ENCODE measurements at regions not wholly inside any gene's neighbourhood (a gene's known extent, or its start where the extent isn't known, plus 50 kb on each side); places are given as distances from the start of the nearest gene placed in this dataset.

DNA sequence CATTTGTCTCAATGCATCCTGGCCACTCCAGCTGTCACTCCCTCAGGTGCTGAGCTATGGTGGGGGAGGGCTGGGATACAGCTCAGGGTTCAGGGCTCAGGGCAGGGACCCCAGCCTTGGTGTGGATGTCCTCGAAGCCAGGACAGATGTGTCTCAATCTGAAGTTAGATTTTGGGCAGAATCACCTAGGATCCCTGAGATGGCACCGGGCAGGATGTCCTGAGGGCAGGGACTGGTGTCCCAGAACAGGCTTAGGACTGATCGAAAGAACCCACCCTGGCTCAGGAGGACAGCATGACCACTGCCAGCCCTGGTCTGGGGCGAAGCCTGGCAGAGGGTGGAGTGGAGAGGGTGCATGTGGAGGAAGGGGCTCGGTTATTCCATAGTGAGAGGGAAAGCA, 96.8 kb upstream of the THY1 start:
- no peak for DNase-seq
- H3K9me3 ChIP-seq (ENCODE audit: control insufficient read depth in 1 of 2, insufficient read depth in 1 of 2, low read length in 2 of 2), result peaks cover 0 to 4% of the 10 kb centered on the region in 2 experiments
- H3K36me3 ChIP-seq (ENCODE audit: insufficient read depth, low read length), result no peaks in the 10 kb centered on the region
- intact Hi-C loops (cut with DNase I, micrococcal nuclease), result no loop called here
- Mint-ChIP-seq H3K27ac (no peak overlapping the region), H3K4me3 (no peak overlapping the region), H3K9me3 (no peaks in the 10 kb centered on the region), H3K4me1 (ENCODE audit: low read depth) (no peaks in the 10 kb centered on the region), H3K27me3 (peaks cover 6% of the 10 kb centered on the region), H3K36me3 (ENCODE audit: low read depth) (no peaks in the 10 kb centered on the region)
- H3K4me1 ChIP-seq (ENCODE audit: insufficient read depth, low read length), result no peaks in the 10 kb centered on the region
- CTCF ChIA-PET, result no interaction called here
- no peak overlapping the region for H3K4me3 ChIP-seq (ENCODE audit: low read length)
- H3K27me3 ChIP-seq (ENCODE audit: control insufficient read depth in 1 of 2, insufficient read depth in 2 of 2, low read length in 2 of 2), result peaks cover 5 to 6% of the 10 kb centered on the region in 2 experiments
- POLR2A ChIA-PET, result no interaction called here
- TF ChIP-seq, protein P1, sequence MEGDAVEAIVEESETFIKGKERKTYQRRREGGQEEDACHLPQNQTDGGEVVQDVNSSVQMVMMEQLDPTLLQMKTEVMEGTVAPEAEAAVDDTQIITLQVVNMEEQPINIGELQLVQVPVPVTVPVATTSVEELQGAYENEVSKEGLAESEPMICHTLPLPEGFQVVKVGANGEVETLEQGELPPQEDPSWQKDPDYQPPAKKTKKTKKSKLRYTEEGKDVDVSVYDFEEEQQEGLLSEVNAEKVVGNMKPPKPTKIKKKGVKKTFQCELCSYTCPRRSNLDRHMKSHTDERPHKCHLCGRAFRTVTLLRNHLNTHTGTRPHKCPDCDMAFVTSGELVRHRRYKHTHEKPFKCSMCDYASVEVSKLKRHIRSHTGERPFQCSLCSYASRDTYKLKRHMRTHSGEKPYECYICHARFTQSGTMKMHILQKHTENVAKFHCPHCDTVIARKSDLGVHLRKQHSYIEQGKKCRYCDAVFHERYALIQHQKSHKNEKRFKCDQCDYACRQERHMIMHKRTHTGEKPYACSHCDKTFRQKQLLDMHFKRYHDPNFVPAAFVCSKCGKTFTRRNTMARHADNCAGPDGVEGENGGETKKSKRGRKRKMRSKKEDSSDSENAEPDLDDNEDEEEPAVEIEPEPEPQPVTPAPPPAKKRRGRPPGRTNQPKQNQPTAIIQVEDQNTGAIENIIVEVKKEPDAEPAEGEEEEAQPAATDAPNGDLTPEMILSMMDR (IDR thresholded peaks at IDR 0.05), result no peak
- ATAC-seq (ENCODE audit: poor library complexity), result no peak
- H3K27ac ChIP-seq (ENCODE audit: low read depth in 1 of 2, low read length in 2 of 2), result no peak overlapping the region

DNA sequence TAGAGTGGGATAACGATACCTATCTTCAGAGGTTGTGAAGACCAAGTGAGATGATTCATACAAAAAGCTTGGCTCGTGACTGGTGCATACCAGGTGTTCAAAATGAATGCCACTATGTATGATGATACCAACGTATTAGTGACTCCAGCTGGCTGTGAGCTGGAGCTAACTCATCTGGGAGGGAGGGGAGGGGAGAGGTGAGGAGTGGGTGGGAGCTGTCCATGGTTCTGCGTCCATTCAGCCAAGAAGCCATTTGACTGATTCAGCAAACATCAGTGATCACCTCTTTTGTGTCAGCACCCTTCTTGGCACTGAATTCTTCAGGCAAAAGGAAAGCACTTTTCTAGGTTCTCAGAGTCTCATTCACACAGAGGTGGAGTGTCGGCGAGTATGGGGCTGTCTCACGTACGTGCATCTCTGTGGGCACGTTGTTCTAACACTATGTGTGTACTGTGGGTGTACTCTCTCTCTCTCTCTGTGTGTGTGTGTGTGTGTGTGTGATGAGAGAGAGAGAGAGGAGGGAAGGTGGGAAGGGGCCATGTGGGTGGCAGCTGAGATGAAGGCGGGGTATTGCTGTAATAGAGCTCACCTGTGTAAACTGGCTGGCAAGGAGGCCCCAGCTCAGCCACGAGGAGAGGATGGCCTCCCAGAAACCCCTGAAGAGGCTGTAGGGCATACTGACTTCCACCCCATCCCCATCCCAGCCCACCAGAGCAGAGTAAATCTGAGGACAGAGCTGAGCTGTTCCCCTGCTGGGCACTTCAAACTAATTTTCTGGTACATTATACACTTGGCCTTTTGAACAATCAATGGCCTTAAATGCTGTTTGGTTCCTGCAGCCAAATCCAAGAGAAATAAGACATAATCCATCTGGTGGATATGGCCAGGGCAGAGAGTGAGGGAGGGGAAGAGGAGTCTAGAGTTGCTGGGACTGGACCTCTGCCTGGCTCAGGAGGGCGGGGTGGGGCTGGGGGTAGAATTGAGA, 96.1 kb upstream of the THY1 start:
- peaks cover 5% of the 10 kb centered on the region in 2 experiments for H3K27me3 ChIP-seq (ENCODE audit: control insufficient read depth in 1 of 2, insufficient read depth in 2 of 2, low read length in 2 of 2)
- H3K4me1 ChIP-seq (ENCODE audit: insufficient read depth, low read length), result no peaks in the 10 kb centered on the region
- intact Hi-C loops (cut with DNase I, micrococcal nuclease), result no loop called here
- ATAC-seq (ENCODE audit: poor library complexity) (no peak), DNase-seq (peak in 1 of 14 experiments; percentile 10)
- no peak overlapping the region for H3K27ac Mint-ChIP-seq
- ChIA-PET POLR2A (no interaction called here), CTCF (no interaction called here)
- TF ChIP-seq, protein P1 (IDR thresholded peaks at IDR 0.05), result no peak
- H3K4me1 Mint-ChIP-seq (ENCODE audit: low read depth), result no peaks in the 10 kb centered on the region
- no peak overlapping the region for H3K4me3 Mint-ChIP-seq
- H3K36me3 ChIP-seq (ENCODE audit: insufficient read depth, low read length), result no peaks in the 10 kb centered on the region
- peaks cover 6% of the 10 kb centered on the region for H3K27me3 Mint-ChIP-seq
- peaks cover 0 to 4% of the 10 kb centered on the region in 2 experiments for H3K9me3 ChIP-seq (ENCODE audit: control insufficient read depth in 1 of 2, insufficient read depth in 1 of 2, low read length in 2 of 2)
- no peak overlapping the region for H3K27ac ChIP-seq (ENCODE audit: low read depth in 1 of 2, low read length in 2 of 2)
- no peaks in the 10 kb centered on the region for H3K36me3 Mint-ChIP-seq (ENCODE audit: low read depth)
- H3K9me3 Mint-ChIP-seq, result no peaks in the 10 kb centered on the region
- H3K4me3 ChIP-seq (ENCODE audit: low read length), result no peak overlapping the region

DNA sequence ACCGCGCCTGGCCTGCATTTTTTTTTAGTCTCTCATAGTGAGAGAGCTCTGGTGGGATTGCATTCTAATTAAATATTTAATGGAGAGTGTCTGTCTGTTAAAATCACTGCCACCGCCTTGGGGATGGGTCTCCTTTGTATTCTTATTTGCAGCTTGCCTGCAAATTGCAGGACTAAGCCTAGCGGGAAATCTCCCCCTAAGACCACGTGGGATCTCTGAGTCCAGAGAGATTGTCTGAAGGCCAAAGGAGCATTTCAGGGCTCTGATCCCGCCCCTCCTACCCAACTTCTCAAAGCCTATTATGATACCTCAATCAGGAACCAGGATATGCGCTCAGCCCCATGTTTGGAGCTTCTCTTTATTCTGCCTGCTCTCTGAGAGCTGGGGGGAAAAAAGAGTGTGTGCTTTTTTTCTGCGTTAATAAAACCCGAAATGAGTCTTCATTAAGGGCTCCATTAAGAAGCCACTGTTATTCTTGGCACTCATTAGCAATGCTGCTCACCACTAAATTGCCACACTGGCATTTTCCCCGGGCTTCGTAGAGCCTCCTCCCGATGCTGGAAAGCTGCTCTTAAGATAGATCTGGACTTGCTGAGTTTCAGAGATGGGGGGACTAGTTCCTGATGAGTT, 92.9 kb upstream of the THY1 start:
- H3K4me1 ChIP-seq (ENCODE audit: insufficient read depth, low read length), result no peaks in the 10 kb centered on the region
- ChIA-PET CTCF (no interaction called here), POLR2A (no interaction called here)
- TF ChIP-seq, protein P1 (IDR thresholded peaks at IDR 0.05), result no peak
- H3K27ac ChIP-seq (ENCODE audit: low read depth in 1 of 2, low read length in 2 of 2), result no peak overlapping the region
- H3K36me3 Mint-ChIP-seq (ENCODE audit: low read depth), result no peaks in the 10 kb centered on the region
- no peak overlapping the region for H3K4me3 Mint-ChIP-seq
- H3K4me1 Mint-ChIP-seq (ENCODE audit: low read depth), result no peaks in the 10 kb centered on the region
- no peak overlapping the region for H3K27ac Mint-ChIP-seq
- peaks cover 0 to 4% of the 10 kb centered on the region in 2 experiments for H3K9me3 ChIP-seq (ENCODE audit: control insufficient read depth in 1 of 2, insufficient read depth in 1 of 2, low read length in 2 of 2)
- H3K9me3 Mint-ChIP-seq, result no peaks in the 10 kb centered on the region
- H3K27me3 Mint-ChIP-seq, result peaks cover 6% of the 10 kb centered on the region
- no peak overlapping the region for H3K4me3 ChIP-seq (ENCODE audit: low read length)
- DNase-seq (no peak), ATAC-seq (ENCODE audit: poor library complexity) (no peak)
- H3K36me3 ChIP-seq (ENCODE audit: insufficient read depth, low read length), result no peaks in the 10 kb centered on the region
- H3K27me3 ChIP-seq (ENCODE audit: control insufficient read depth in 1 of 2, insufficient read depth in 2 of 2, low read length in 2 of 2), result peaks cover 5% of the 10 kb centered on the region in 2 experiments
- intact Hi-C loops (cut with DNase I, micrococcal nuclease), result no loop called here
